Liver (tissue), 3 donors: ENCODE measurements at regions not wholly inside any gene's neighbourhood (a gene's known extent, or its start where the extent isn't known, plus 50 kb on each side); places are given as distances from the start of the nearest gene placed in this dataset.

Experiments used
- ATF3 ChIP-seq: IDR thresholded peaks from 2 replicates; pipeline ENCODE4 v1.6.1; 2016; ENCODE audit warnings: antibody characterized with exemption
- CTCF ChIP-seq: fragments of 150-350 bp; IDR thresholded peaks from 2 replicates; pipeline ENCODE4 v1.5.1; 2017; ENCODE audit warnings: improper control_type of control experiment, low read depth, low read length; ENCODE audit not compliant: missing input control
- FOXA1 ChIP-seq: IDR thresholded peaks from 2 replicates; pipeline ENCODE4 v1.6.1; 2016; ENCODE audit warnings: antibody characterized with exemption
- GABPA ChIP-seq, 2 donors: IDR thresholded peaks in 1 of 2; conservative IDR thresholded peaks in 1 of 2; 2 replicates each; pipeline ENCODE4 v1.6.1; 2016; ENCODE audit warnings: antibody characterized with exemption in 2 of 2, mild to moderate bottlenecking in 1 of 2, moderate library complexity in 1 of 2
- HNF4A ChIP-seq, 2 donors: conservative IDR thresholded peaks; 2 replicates each; pipeline ENCODE4 v1.6.1; 2016; ENCODE audit warnings: antibody characterized with exemption in 2 of 2, mild to moderate bottlenecking in 2 of 2
- RAD21 ChIP-seq, 2 donors: IDR thresholded peaks; 2 replicates each; pipeline ENCODE4 v1.6.1; 2016; ENCODE audit warnings: antibody characterized with exemption in 2 of 2, mild to moderate bottlenecking in 2 of 2
- REST ChIP-seq: IDR thresholded peaks from 2 replicates; pipeline ENCODE4 v1.6.1; 2016; ENCODE audit warnings: antibody characterized with exemption, mild to moderate bottlenecking
- RXRA ChIP-seq, 2 donors: IDR thresholded peaks; 2 replicates each; pipeline ENCODE4 v1.6.1; 2017 to 2018; ENCODE audit warnings: antibody characterized with exemption in 2 of 2, mild to moderate bottlenecking in 1 of 2
- SP1 ChIP-seq: IDR thresholded peaks from 2 replicates; pipeline ENCODE4 v1.6.1; 2018; ENCODE audit warnings: antibody characterized with exemption, mild to moderate bottlenecking
- TAF1 ChIP-seq: conservative IDR thresholded peaks from 2 replicates; pipeline ENCODE4 v1.6.1; 2016; ENCODE audit warnings: antibody characterized with exemption, mild to moderate bottlenecking
- YY1 ChIP-seq: IDR thresholded peaks from 2 replicates; pipeline ENCODE4 v1.6.1; 2016; ENCODE audit warnings: antibody characterized with exemption, mild to moderate bottlenecking
- TF ChIP-seq, protein P1 (sequence below): IDR thresholded peaks from 2 replicates; pipeline ENCODE4 v1.6.1; 2016; ENCODE audit warnings: antibody characterized with exemption
- donor health status: healthy.
- donor health status: healthy.

- no peak for TF ChIP-seq ATF3
- TF ChIP-seq CTCF = no peak
- no peak for TF ChIP-seq RAD21 (IDR thresholded peaks at IDR 0.05)
- TF ChIP-seq HNF4A (conservative IDR thresholded peaks at IDR 0.05) = no peak
- no peak for TF ChIP-seq REST
- no peak for TF ChIP-seq GABPA (IDR thresholded peaks at IDR 0.05 in 1 of 2, conservative IDR thresholded peaks at IDR 0.05 in 1 of 2)
- no peak for TF ChIP-seq RXRA (IDR thresholded peaks at IDR 0.05)
- no peak for TF ChIP-seq SP1
- TF ChIP-seq YY1 = no peak
- no peak for TF ChIP-seq TAF1
- TF ChIP-seq, protein P1, sequence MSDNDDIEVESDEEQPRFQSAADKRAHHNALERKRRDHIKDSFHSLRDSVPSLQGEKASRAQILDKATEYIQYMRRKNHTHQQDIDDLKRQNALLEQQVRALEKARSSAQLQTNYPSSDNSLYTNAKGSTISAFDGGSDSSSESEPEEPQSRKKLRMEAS = no peak
- TF ChIP-seq FOXA1 = no peak
Observed at GRCh38 chrX:125402807-125403206, 83.1 kb downstream of the TEX13C start.
